ENCODE measurements at regions not wholly inside any gene's neighbourhood (a gene's known extent, or its start where the extent isn't known, plus 50 kb on each side); places are given as distances from the start of the nearest gene placed in this dataset.

GRCh38 chr1:4935807-4936206 is 281.4 kb downstream of the AJAP1 start:
- no peak for TF ChIP-seq CTCF (IDR thresholded peaks at IDR 0.05; ENCODE audit: insufficient read depth in 1 of 2, low read depth in 1 of 2, low read length in 1 of 2, severe bottlenecking in 1 of 2, unreplicated experiment in 1 of 2)
- H3K27me3 Mint-ChIP-seq (ENCODE audit: insufficient read depth, unreplicated experiment) = no peaks in the 10 kb centered on the region
- intact Hi-C loops (cut with micrococcal nuclease; ENCODE audit: unreplicated experiment) = no loop called here
- DNase-seq = no peak
- Histone ChIP-seq H3K27me3 (replicated peaks; ENCODE audit: control insufficient read depth, insufficient read depth, low read length) (no peaks in the 10 kb centered on the region), H3K9me3 (no peaks in the 10 kb centered on the region), H3K4me1 (no peaks in the 10 kb centered on the region), H3K36me3 (ENCODE audit: control insufficient read depth, insufficient read depth, low read length) (no peaks in the 10 kb centered on the region), H3K4me3 (ENCODE audit: low read depth, low read length) (no peak overlapping the region)
- CTCF ChIA-PET = no interaction called here
- no peak overlapping the region for H3K27ac Mint-ChIP-seq (ENCODE audit: unreplicated experiment)
- no peaks in the 10 kb centered on the region for H3K4me1 Mint-ChIP-seq (ENCODE audit: low read depth, unreplicated experiment)
- no peak overlapping the region for H3K4me3 Mint-ChIP-seq (ENCODE audit: unreplicated experiment)
- POLR2A ChIA-PET = no interaction called here
- peaks cover 15% of the 10 kb centered on the region for H3K9me3 Mint-ChIP-seq (ENCODE audit: unreplicated experiment)
- no peaks in the 10 kb centered on the region for H3K36me3 Mint-ChIP-seq (ENCODE audit: insufficient read depth, unreplicated experiment)
- no TSS peak for BruUV-seq (replicated peaks)

- no peaks in the 10 kb centered on the region for H3K36me3 Mint-ChIP-seq (ENCODE audit: insufficient read depth, unreplicated experiment)
- ChIA-PET POLR2A (no interaction called here), CTCF (no interaction called here)
- Histone ChIP-seq H3K27me3 (replicated peaks; ENCODE audit: control insufficient read depth, insufficient read depth, low read length) (no peaks in the 10 kb centered on the region), H3K4me3 (ENCODE audit: low read depth, low read length) (no peak overlapping the region), H3K9me3 (no peaks in the 10 kb centered on the region), H3K4me1 (no peaks in the 10 kb centered on the region), H3K36me3 (ENCODE audit: control insufficient read depth, insufficient read depth, low read length) (no peaks in the 10 kb centered on the region)
- H3K27ac Mint-ChIP-seq (ENCODE audit: unreplicated experiment) = no peak overlapping the region
- no TSS peak for BruUV-seq (replicated peaks)
- no peak for DNase-seq
- no peaks in the 10 kb centered on the region for H3K4me1 Mint-ChIP-seq (ENCODE audit: low read depth, unreplicated experiment)
- no peaks in the 10 kb centered on the region for H3K9me3 Mint-ChIP-seq (ENCODE audit: unreplicated experiment)
- no peak overlapping the region for H3K4me3 Mint-ChIP-seq (ENCODE audit: unreplicated experiment)
- no peak for TF ChIP-seq CTCF (IDR thresholded peaks at IDR 0.05; ENCODE audit: insufficient read depth in 1 of 2, low read depth in 1 of 2, low read length in 1 of 2, severe bottlenecking in 1 of 2, unreplicated experiment in 1 of 2)
- H3K27me3 Mint-ChIP-seq (ENCODE audit: insufficient read depth, unreplicated experiment) = no peaks in the 10 kb centered on the region
- intact Hi-C loops (cut with micrococcal nuclease; ENCODE audit: unreplicated experiment) = no loop called here
These were observed 278.8 kb downstream of the AJAP1 start for GRCh38 chr1:4933232-4933631.

GRCh38 chr1:4932311-4933030 is 278.1 kb downstream of the AJAP1 start:
- no peaks in the 10 kb centered on the region for H3K4me1 Mint-ChIP-seq (ENCODE audit: low read depth, unreplicated experiment)
- ChIA-PET POLR2A (no interaction called here), CTCF (no interaction called here)
- Histone ChIP-seq H3K4me3 (ENCODE audit: low read depth, low read length) (no peak overlapping the region), H3K4me1 (no peaks in the 10 kb centered on the region), H3K9me3 (no peaks in the 10 kb centered on the region), H3K36me3 (ENCODE audit: control insufficient read depth, insufficient read depth, low read length) (no peaks in the 10 kb centered on the region), H3K27me3 (replicated peaks; ENCODE audit: control insufficient read depth, insufficient read depth, low read length) (no peaks in the 10 kb centered on the region)
- intact Hi-C loops (cut with micrococcal nuclease; ENCODE audit: unreplicated experiment) = no loop called here
- no peak for TF ChIP-seq CTCF (IDR thresholded peaks at IDR 0.05; ENCODE audit: insufficient read depth in 1 of 2, low read depth in 1 of 2, low read length in 1 of 2, severe bottlenecking in 1 of 2, unreplicated experiment in 1 of 2)
- H3K9me3 Mint-ChIP-seq (ENCODE audit: unreplicated experiment) = no peaks in the 10 kb centered on the region
- BruUV-seq (replicated peaks) = no TSS peak
- H3K4me3 Mint-ChIP-seq (ENCODE audit: unreplicated experiment) = no peak overlapping the region
- DNase-seq = no peak
- no peak overlapping the region for H3K27ac Mint-ChIP-seq (ENCODE audit: unreplicated experiment)
- H3K36me3 Mint-ChIP-seq (ENCODE audit: insufficient read depth, unreplicated experiment) = no peaks in the 10 kb centered on the region
- no peaks in the 10 kb centered on the region for H3K27me3 Mint-ChIP-seq (ENCODE audit: insufficient read depth, unreplicated experiment)

Measured in Caco-2 (cell line).